HEK293T (cell line): ENCODE measurements at regions not wholly inside any gene's neighbourhood (a gene's known extent, or its start where the extent isn't known, plus 50 kb on each side); places are given as distances from the start of the nearest gene placed in this dataset.

Source experiments
- ARNT ChIP-seq: fragments of 450-650 bp; IDR thresholded peaks from 2 replicates; pipeline ENCODE4 v1.6.1; 2017; ENCODE audit warnings: mild to moderate bottlenecking
- BHLHE40 ChIP-seq: fragments of 450-650 bp; IDR thresholded peaks from 2 replicates; pipeline ENCODE4 v1.6.1; 2016; ENCODE audit warnings: mild to moderate bottlenecking, moderate library complexity, borderline replicate concordance
- ELF4 ChIP-seq: fragments of 450-650 bp; IDR thresholded peaks from 2 replicates; pipeline ENCODE4 v1.6.1; 2017; ENCODE audit warnings: antibody characterized with exemption
- FOXM1 ChIP-seq: fragments of 450-650 bp; IDR thresholded peaks from 2 replicates; pipeline ENCODE4 v1.6.1; 2017; ENCODE audit warnings: mild to moderate bottlenecking, borderline replicate concordance
- HDGF ChIP-seq: fragments of 450-650 bp; IDR thresholded peaks from 2 replicates; pipeline ENCODE4 v1.6.1; 2017; ENCODE audit warnings: antibody characterized with exemption, borderline replicate concordance
- L3MBTL2 ChIP-seq: fragments of 450-650 bp; conservative IDR thresholded peaks from 2 replicates; pipeline ENCODE4 v1.6.1; 2016; ENCODE audit warnings: mild to moderate bottlenecking
- NFRKB ChIP-seq: fragments of 450-650 bp; IDR thresholded peaks from 2 replicates; pipeline ENCODE4 v1.6.1; 2016; ENCODE audit warnings: mild to moderate bottlenecking, moderate library complexity
- SP1 ChIP-seq: fragments of 450-650 bp; IDR thresholded peaks from 2 replicates; pipeline ENCODE4 v1.6.1; 2017
- SUZ12 ChIP-seq: fragments of 450-650 bp; IDR thresholded peaks from 2 replicates; pipeline ENCODE4 v1.6.1; 2016; ENCODE audit warnings: mild to moderate bottlenecking

DNA sequence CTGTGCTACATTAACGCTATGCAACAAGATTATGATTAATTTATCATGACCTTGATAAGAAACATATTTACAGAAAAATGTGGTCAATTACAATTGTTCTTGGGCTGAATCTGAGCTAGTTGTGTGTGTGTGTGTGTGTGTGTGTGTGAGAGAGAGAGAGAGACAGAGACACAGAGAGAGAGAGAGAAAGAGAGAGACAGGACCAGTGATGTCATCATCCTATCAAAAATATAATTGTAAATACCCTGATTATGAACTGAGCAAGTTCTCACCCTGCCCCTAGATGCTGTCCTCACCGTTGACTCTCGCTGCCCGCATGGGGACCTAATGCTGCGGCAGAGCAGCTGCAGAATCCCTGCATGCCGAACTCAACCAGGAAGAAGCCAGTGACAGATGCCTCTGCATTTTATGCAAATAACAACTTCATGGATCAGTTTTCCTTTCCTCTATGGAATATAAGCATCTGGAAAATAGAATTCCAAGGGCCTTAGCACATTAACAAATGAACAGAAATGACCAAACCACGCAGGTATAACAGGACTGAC, 512.5 kb downstream of the PLCL1 start:
- TF ChIP-seq SUZ12 (no peak), SP1 (no peak), ELF4 (no peak), ARNT (no peak), HDGF (no peak), BHLHE40 (no peak), L3MBTL2 (no peak), FOXM1 (no peak), NFRKB (no peak)
